ENCODE measurements at regions not wholly inside any gene's neighbourhood (a gene's known extent, or its start where the extent isn't known, plus 50 kb on each side); places are given as distances from the start of the nearest gene placed in this dataset.
A peak's percentile ranks its signal among the peaks of the same experiment; 100 is the strongest.

- H3K27me3 Mint-ChIP-seq = peaks cover 19% of the 10 kb centered on the region
- H3K4me3 Mint-ChIP-seq = no peak overlapping the region
- DNase-seq (ENCODE audit: extremely low spot score, unreplicated experiment) = no peak
- H3K4me1 Mint-ChIP-seq (ENCODE audit: unreplicated experiment) = peaks cover 19% of the 10 kb centered on the region
- no peak overlapping the region for H3K27ac Mint-ChIP-seq
- H3K36me3 Mint-ChIP-seq = no peaks in the 10 kb centered on the region
- H3K9me3 Mint-ChIP-seq = no peaks in the 10 kb centered on the region
- TF ChIP-seq, protein P1, sequence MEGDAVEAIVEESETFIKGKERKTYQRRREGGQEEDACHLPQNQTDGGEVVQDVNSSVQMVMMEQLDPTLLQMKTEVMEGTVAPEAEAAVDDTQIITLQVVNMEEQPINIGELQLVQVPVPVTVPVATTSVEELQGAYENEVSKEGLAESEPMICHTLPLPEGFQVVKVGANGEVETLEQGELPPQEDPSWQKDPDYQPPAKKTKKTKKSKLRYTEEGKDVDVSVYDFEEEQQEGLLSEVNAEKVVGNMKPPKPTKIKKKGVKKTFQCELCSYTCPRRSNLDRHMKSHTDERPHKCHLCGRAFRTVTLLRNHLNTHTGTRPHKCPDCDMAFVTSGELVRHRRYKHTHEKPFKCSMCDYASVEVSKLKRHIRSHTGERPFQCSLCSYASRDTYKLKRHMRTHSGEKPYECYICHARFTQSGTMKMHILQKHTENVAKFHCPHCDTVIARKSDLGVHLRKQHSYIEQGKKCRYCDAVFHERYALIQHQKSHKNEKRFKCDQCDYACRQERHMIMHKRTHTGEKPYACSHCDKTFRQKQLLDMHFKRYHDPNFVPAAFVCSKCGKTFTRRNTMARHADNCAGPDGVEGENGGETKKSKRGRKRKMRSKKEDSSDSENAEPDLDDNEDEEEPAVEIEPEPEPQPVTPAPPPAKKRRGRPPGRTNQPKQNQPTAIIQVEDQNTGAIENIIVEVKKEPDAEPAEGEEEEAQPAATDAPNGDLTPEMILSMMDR (conservative IDR thresholded peaks at IDR 0.05) = no peak
Observed at GRCh38 chr16:73553941-73554660, 506.2 kb upstream of the ZFHX3 start.

- no peaks in the 10 kb centered on the region for H3K9me3 Mint-ChIP-seq
- peaks cover 46% of the 10 kb centered on the region for H3K27me3 Mint-ChIP-seq
- H3K4me3 Mint-ChIP-seq = peak overlapping the region; percentile 38
Observed at GRCh38 chr16:73549984-73550631, 502.2 kb upstream of the ZFHX3 start.

GRCh38 chr16:73547552-73548403, 499.9 kb upstream of the ZFHX3 start:
- H3K4me3 Mint-ChIP-seq = no peak overlapping the region

More at GRCh38 chr16:73549984-73550631, 502.2 kb upstream of the ZFHX3 start:
- Mint-ChIP-seq H3K4me1 (ENCODE audit: unreplicated experiment) (peaks cover 41% of the 10 kb centered on the region), H3K27ac (no peak overlapping the region), H3K36me3 (no peaks in the 10 kb centered on the region)
- TF ChIP-seq, protein P1 (conservative IDR thresholded peaks at IDR 0.05) = no peak
- no peak for DNase-seq (ENCODE audit: extremely low spot score, unreplicated experiment)

DNA sequence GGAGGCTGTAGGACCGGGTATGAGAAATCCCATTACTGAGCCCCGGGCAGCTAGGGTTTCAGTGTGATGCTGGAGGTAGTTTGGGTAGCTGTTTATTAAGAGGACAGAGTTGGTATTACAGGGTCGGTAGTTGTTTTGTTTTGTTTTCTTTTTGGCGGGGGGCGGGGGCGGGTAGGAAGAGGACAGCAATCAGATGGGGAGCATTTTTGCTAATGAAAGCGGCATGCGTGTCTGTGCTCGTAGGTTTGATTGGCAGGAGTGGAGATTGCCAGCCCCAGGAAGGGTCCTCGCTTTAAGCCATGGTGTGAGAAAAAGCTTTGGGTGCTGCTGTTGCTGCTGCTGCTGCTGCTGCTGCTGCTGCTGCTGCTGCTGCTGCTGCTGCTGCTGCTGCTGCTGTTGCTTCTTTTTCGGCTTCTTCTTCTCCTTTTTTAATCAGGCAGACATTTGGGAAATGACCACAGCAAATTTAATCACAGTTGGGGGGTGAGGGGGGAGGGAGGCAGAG, 498.5 kb upstream of the ZFHX3 start:
- peaks cover 56% of the 10 kb centered on the region for H3K4me1 Mint-ChIP-seq (ENCODE audit: unreplicated experiment)
- peak overlapping the region; percentile 74 for H3K4me3 Mint-ChIP-seq

More at GRCh38 chr16:73547552-73548403, 499.9 kb upstream of the ZFHX3 start:
- Mint-ChIP-seq H3K36me3 (no peaks in the 10 kb centered on the region), H3K4me1 (ENCODE audit: unreplicated experiment) (peaks cover 57% of the 10 kb centered on the region), H3K27ac (no peak overlapping the region), H3K27me3 (peaks cover 63% of the 10 kb centered on the region), H3K9me3 (no peaks in the 10 kb centered on the region)
- no peak for DNase-seq (ENCODE audit: extremely low spot score, unreplicated experiment)
- TF ChIP-seq, protein P1 (conservative IDR thresholded peaks at IDR 0.05) = no peak

GRCh38 chr16:73545755-73546154, 497.8 kb upstream of the ZFHX3 start:
- H3K27me3 Mint-ChIP-seq = peaks cover 60% of the 10 kb centered on the region
- DNase-seq (ENCODE audit: extremely low spot score, unreplicated experiment) = no peak
- TF ChIP-seq, protein P1 (conservative IDR thresholded peaks at IDR 0.05) = no peak
- H3K4me1 Mint-ChIP-seq (ENCODE audit: unreplicated experiment) = peaks cover 52% of the 10 kb centered on the region
- H3K36me3 Mint-ChIP-seq = no peaks in the 10 kb centered on the region
- no peak overlapping the region for H3K27ac Mint-ChIP-seq
- H3K4me3 Mint-ChIP-seq = peak overlapping the region; percentile 12
- no peaks in the 10 kb centered on the region for H3K9me3 Mint-ChIP-seq

More for the DNA sequence above, 498.5 kb upstream of the ZFHX3 start:
- H3K36me3 Mint-ChIP-seq = no peaks in the 10 kb centered on the region
- DNase-seq (ENCODE audit: extremely low spot score, unreplicated experiment) = no peak
- H3K27ac Mint-ChIP-seq = no peak overlapping the region
- H3K9me3 Mint-ChIP-seq = no peaks in the 10 kb centered on the region
- TF ChIP-seq, protein P1 (conservative IDR thresholded peaks at IDR 0.05) = peak; percentile 54
- peaks cover 60% of the 10 kb centered on the region for H3K27me3 Mint-ChIP-seq
